Nephron (organoid): ENCODE measurements at regions not wholly inside any gene's neighbourhood (a gene's known extent, or its start where the extent isn't known, plus 50 kb on each side); places are given as distances from the start of the nearest gene placed in this dataset.

Source experiments
- H3K27ac Mint-ChIP-seq, 3 experiments: 2 replicates each; pipeline ENCODE4 v1.8.0; 2020; ENCODE audit warnings: mixed read lengths in 3 of 3, mild to moderate bottlenecking in 2 of 3, moderate library complexity in 1 of 3
- H3K27me3 Mint-ChIP-seq: 2 replicates; pipeline ENCODE4 v1.8.0; 2021; ENCODE audit warnings: low read depth, mild to moderate bottlenecking, moderate library complexity, mixed read lengths
- H3K36me3 Mint-ChIP-seq: 2 replicates; pipeline ENCODE4 v1.8.0; 2020; ENCODE audit warnings: low read depth, mixed read lengths
- H3K4me1 Mint-ChIP-seq: 2 replicates; pipeline ENCODE4 v1.8.0; 2020; ENCODE audit warnings: mixed read lengths
- H3K4me3 Mint-ChIP-seq, 3 experiments: 2 replicates each; pipeline ENCODE4 v1.8.0; 2020; ENCODE audit warnings: mild to moderate bottlenecking in 3 of 3, mixed read lengths in 3 of 3, moderate library complexity in 2 of 3
- H3K9me3 Mint-ChIP-seq: 2 replicates; pipeline ENCODE4 v1.8.0; 2020; ENCODE audit warnings: mixed read lengths
- CTCF ChIP-seq, 3 experiments: fragments of 200-600 bp; sonication (generic); IDR thresholded peaks; one replicate each; pipeline ENCODE4 v1.5.0; 2021; ENCODE audit warnings: antibody characterized with exemption in 3 of 3; ENCODE audit not compliant: unreplicated experiment in 3 of 3

DNA sequence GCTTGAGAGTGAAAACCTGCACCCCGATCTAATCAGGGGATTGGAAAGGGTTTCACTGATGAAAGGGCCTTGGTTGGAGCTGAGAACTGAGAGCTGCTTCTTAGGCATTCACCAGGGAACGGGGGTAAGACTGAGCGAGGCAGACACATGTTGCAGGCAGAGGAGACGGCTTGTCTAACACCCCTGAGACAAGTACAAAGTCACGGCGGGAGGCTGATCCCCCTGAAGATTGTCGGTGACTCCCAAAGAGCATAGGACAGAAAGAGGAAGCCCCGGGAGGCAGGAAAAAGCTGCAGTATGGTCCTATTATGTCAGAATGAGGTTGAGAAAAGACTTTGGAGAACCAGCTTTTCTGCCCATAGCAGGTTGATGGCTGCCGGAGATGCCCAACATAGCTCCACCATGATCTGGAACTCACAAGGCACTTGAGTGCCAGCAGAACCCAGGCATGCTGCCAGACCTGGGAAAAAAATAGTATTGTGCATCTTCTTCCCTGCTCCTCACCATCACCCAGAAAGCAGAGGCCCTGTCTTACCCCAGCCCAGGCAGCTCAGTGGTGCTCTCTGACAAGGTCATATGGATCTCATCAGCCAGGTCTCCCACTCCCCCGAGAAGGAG, 463.9 kb upstream of the PROX1 start:
- Mint-ChIP-seq H3K9me3 (peaks cover 10% of the 10 kb centered on the region), H3K27me3 (peaks cover 7% of the 10 kb centered on the region), H3K4me1 (no peaks in the 10 kb centered on the region), H3K4me3 (no peak overlapping the region), H3K27ac (no peak overlapping the region), H3K36me3 (no peaks in the 10 kb centered on the region)
- no peak for TF ChIP-seq CTCF (IDR thresholded peaks at IDR 0.05; ENCODE audit: unreplicated experiment in 3 of 3)

GRCh38 chr1:213526306-213526705, 461.5 kb upstream of the PROX1 start:
- no peak for TF ChIP-seq CTCF (IDR thresholded peaks at IDR 0.05; ENCODE audit: unreplicated experiment in 3 of 3)
- peaks cover 7% of the 10 kb centered on the region for H3K27me3 Mint-ChIP-seq
- no peak overlapping the region for H3K4me3 Mint-ChIP-seq
- H3K36me3 Mint-ChIP-seq = no peaks in the 10 kb centered on the region
- no peaks in the 10 kb centered on the region for H3K4me1 Mint-ChIP-seq
- H3K27ac Mint-ChIP-seq = no peak overlapping the region
- peaks cover 6% of the 10 kb centered on the region for H3K9me3 Mint-ChIP-seq

GRCh38 chr1:213530611-213531320, 457.0 kb upstream of the PROX1 start:
- H3K27ac Mint-ChIP-seq = no peak overlapping the region

GRCh38 chr1:213531369-213532310, 456.1 kb upstream of the PROX1 start:
- H3K27me3 Mint-ChIP-seq = peaks cover 6% of the 10 kb centered on the region
- no peaks in the 10 kb centered on the region for H3K36me3 Mint-ChIP-seq
- H3K9me3 Mint-ChIP-seq = no peaks in the 10 kb centered on the region
- TF ChIP-seq CTCF (IDR thresholded peaks at IDR 0.05; ENCODE audit: unreplicated experiment in 3 of 3) = no peak
- H3K4me3 Mint-ChIP-seq = no peak overlapping the region
- H3K4me1 Mint-ChIP-seq = no peaks in the 10 kb centered on the region
- no peak overlapping the region for H3K27ac Mint-ChIP-seq

More at GRCh38 chr1:213530611-213531320, 457.0 kb upstream of the PROX1 start:
- Mint-ChIP-seq H3K4me1 (no peaks in the 10 kb centered on the region), H3K4me3 (no peak overlapping the region), H3K36me3 (no peaks in the 10 kb centered on the region), H3K27me3 (peaks cover 3% of the 10 kb centered on the region), H3K9me3 (no peaks in the 10 kb centered on the region)
- TF ChIP-seq CTCF (IDR thresholded peaks at IDR 0.05; ENCODE audit: unreplicated experiment in 3 of 3) = no peak

DNA sequence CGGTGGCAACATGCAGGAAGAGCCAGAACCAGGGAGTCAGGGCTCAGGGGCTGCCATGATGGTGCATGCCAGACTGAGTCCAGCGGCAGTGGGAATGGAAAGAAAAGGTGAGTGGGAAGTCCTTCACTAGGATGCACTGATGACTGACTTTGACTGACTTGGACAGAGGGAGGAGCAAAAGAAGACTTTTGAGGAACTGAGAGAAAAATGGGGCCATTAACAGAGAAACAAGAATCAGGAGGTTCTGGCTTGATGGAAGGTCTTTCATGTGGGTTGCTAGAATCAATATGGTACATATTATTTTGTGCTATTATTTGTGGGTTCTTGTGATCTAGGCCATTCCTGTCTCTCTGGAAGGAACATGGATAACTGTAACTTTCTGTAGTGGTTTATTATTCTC, 454.6 kb upstream of the PROX1 start:
- Mint-ChIP-seq H3K4me3 (no peak overlapping the region), H3K4me1 (no peaks in the 10 kb centered on the region), H3K9me3 (no peaks in the 10 kb centered on the region), H3K27me3 (peaks cover 8% of the 10 kb centered on the region), H3K36me3 (no peaks in the 10 kb centered on the region), H3K27ac (no peak overlapping the region)
- no peak for TF ChIP-seq CTCF (IDR thresholded peaks at IDR 0.05; ENCODE audit: unreplicated experiment in 3 of 3)
